ENCODE measurements at regions not wholly inside any gene's neighbourhood (a gene's known extent, or its start where the extent isn't known, plus 50 kb on each side); places are given as distances from the start of the nearest gene placed in this dataset.

- TF ChIP-seq TAF7 (optimal IDR thresholded peaks at IDR 0.05; ENCODE audit: borderline replicate concordance, low read depth, low read length), result no peak
- TF ChIP-seq POLR2AphosphoS5 (IDR thresholded peaks at IDR 0.05; ENCODE audit: low read depth, low read length), result no peak
- no peak for TF ChIP-seq SAP30 (IDR thresholded peaks at IDR 0.05; ENCODE audit: insufficient read depth, insufficient replicate concordance, low read length)
- TF ChIP-seq ASH2L (IDR thresholded peaks at IDR 0.05; ENCODE audit: low read length), result no peak
- no peak for TF ChIP-seq TEAD4 (IDR thresholded peaks at IDR 0.05; ENCODE audit: low read depth, low read length)
- no peak for TF ChIP-seq HDAC2 (IDR thresholded peaks at IDR 0.05; ENCODE audit: borderline replicate concordance in 1 of 2, low read depth in 2 of 2, low read length in 2 of 2)
- no peak for TF ChIP-seq SUZ12 (IDR thresholded peaks at IDR 0.05; ENCODE audit: low read length)
- TF ChIP-seq CBX5 (IDR thresholded peaks at IDR 0.05; ENCODE audit: low read depth, low read length), result no peak
These were observed 487.2 kb downstream of the ENC1 start (continued) for GRCh38 chr5:74153255-74153790.
